DMS53 (cell line): ENCODE measurements at regions not wholly inside any gene's neighbourhood (a gene's known extent, or its start where the extent isn't known, plus 50 kb on each side); places are given as distances from the start of the nearest gene placed in this dataset.
"Not testable (repeated sequence)": the region's sequence is repeated elsewhere in the genome, so short reads cannot be mapped to it uniquely, and the experiment has no call there.

Experiments used
- DNase-seq: peaks from one replicate; lab custom pipeline; 2025; lab: John Stamatoyannopoulos, UW

GRCh38 chr13:58202099-58202498 is 570.6 kb downstream of the PCDH17 start:
- no peak for DNase-seq

GRCh38 chr13:58207501-58207900 is 576.0 kb downstream of the PCDH17 start:
- no peak for DNase-seq

GRCh38 chr13:58235454-58235853 is 603.9 kb downstream of the PCDH17 start:
- DNase-seq, result no peak

GRCh38 chr13:58238972-58239773 is 607.6 kb downstream of the PCDH17 start:
- DNase-seq, result no peak

GRCh38 chr13:58239774-58240268 is 608.3 kb downstream of the PCDH17 start:
- no peak for DNase-seq

- DNase-seq, result no peak
These were observed 615.5 kb downstream of the PCDH17 start for GRCh38 chr13:58247080-58247479.

- no peak for DNase-seq
These were observed 623.4 kb downstream of the PCDH17 start for GRCh38 chr13:58254943-58255342.

- no peak for DNase-seq
These were observed 634.7 kb downstream of the PCDH17 start for GRCh38 chr13:58266271-58266670.

- DNase-seq, result peak; percentile 22
These were observed 667.1 kb downstream of the PCDH17 start for GRCh38 chr13:58298556-58299135.

GRCh38 chr13:58300224-58300623 is 668.7 kb downstream of the PCDH17 start:
- no peak for DNase-seq

- peak; percentile 0 for DNase-seq
These were observed 669.6 kb downstream of the PCDH17 start for GRCh38 chr13:58300974-58301681.

GRCh38 chr13:58302349-58302748 is 670.8 kb downstream of the PCDH17 start:
- no peak for DNase-seq

GRCh38 chr13:58306062-58306461 is 674.5 kb downstream of the PCDH17 start:
- DNase-seq, result no peak

GRCh38 chr13:58313219-58313618 is 681.7 kb downstream of the PCDH17 start:
- no peak for DNase-seq

GRCh38 chr13:58318495-58319167 is 687.1 kb downstream of the PCDH17 start:
- DNase-seq, result peak; percentile 56

- no peak for DNase-seq
These were observed 692.6 kb downstream of the PCDH17 start for GRCh38 chr13:58324161-58324560.

- no peak for DNase-seq
These were observed 698.2 kb downstream of the PCDH17 start for GRCh38 chr13:58329746-58330145.

- DNase-seq, result no peak
These were observed 709.4 kb downstream of the PCDH17 start for GRCh38 chr13:58340895-58341294.

GRCh38 chr13:58341318-58341717 is 709.8 kb downstream of the PCDH17 start:
- DNase-seq, result no peak

GRCh38 chr13:58343076-58343475 is 711.5 kb downstream of the PCDH17 start:
- DNase-seq, result peak; percentile 1

- not testable (repeated sequence) for DNase-seq
These were observed 720.6 kb downstream of the PCDH17 start for GRCh38 chr13:58352100-58352499.

- DNase-seq, result no peak
These were observed 738.4 kb downstream of the PCDH17 start for GRCh38 chr13:58369936-58370335.
